ENCODE measurements at regions not wholly inside any gene's neighbourhood (a gene's known extent, or its start where the extent isn't known, plus 50 kb on each side); places are given as distances from the start of the nearest gene placed in this dataset.
A peak's percentile ranks its signal among the peaks of the same experiment; 100 is the strongest.
"Not testable (repeated sequence)": the region's sequence is repeated elsewhere in the genome, so short reads cannot be mapped to it uniquely, and the experiment has no call there.

DNA sequence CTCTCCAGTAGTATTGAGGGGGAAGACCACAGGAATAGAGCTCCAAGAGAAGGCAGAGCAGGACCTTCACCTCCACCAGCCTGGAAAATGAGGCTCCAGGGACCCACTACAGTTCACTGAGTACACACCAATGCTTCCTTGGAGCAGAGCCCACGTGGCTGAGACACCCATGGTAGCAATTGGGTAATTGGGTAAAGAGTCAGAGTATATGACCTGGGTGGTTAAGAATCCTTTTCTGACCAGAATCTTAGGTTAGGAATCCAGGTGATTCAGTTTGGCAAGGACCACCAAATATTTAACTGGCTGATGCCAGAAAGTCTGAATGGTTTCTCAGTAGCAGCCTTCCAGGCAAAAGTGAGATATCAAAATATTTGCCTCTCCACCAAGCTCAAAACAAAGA is 107.7 kb downstream of the MDH1 start:
- no peak for DNase-seq

DNA sequence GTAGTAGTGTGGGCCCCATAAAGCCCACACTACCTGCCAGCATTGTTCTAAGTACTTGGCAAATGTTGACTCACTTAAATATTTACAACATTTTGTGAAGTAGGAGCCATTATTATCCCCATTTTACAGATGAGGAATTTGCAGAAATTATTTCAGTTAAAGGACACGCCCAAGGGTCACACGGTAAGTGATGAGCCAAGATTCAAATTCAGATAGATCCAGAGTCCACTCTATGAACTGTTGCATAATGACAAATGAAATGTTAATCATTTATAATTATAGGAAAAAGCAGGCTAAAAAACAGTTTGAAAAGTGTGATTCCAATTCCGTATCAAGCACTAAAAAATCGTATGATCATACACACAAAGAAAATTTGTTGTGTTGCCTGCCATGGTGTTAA is 108.4 kb downstream of the MDH1 start:
- DNase-seq, result no peak

DNA sequence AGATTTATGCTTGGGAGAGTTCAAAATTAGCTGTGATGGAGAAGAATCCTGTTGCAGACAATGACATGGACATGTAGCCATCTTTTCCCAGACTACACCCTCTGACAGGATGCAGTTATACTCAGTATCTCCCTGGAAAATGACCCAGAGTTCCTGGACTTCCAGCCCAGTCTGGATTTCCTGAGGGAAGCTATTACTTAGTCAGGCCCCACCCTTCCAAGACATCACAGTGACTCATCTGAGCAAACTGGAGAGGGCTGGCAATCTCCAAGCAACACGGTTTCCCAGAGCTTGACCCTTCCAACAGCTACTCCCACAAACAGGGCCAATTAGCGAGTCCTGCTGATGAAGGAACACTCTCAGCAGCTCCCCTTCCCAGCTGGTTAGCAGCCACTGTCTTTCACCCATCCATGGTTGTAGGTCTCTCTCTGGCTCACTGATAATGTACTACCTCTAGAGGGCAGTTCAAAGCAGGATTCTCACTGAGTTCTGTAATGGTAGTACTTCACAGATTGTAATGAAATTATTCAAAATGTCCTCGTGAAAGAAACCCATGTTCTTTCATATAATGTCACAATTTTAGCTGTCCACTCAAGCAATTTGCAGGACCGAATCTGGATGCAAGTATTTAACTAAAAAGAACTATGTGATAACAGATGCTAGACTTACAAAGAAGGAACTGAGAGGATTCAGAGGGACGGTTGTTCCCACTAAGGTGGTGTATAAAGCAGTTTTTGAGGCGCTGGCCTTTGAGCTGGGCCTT is 110.2 kb downstream of the MDH1 start:
- peak; percentile 98 for DNase-seq

DNA sequence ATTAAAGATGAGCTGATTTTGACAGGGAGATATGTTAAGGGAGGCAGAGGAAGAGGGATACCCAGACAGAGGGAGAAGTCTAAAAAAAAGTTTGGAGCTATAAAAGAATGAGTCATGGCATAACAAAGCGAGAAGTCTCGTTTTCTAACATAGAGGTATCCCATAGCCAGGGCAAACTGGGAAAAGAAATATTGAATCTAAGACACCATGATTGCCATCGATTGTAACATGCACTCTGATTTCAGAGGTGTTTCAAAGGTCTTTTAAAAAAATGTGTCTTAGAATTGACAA is 110.7 kb downstream of the MDH1 start:
- DNase-seq, result no peak

DNA sequence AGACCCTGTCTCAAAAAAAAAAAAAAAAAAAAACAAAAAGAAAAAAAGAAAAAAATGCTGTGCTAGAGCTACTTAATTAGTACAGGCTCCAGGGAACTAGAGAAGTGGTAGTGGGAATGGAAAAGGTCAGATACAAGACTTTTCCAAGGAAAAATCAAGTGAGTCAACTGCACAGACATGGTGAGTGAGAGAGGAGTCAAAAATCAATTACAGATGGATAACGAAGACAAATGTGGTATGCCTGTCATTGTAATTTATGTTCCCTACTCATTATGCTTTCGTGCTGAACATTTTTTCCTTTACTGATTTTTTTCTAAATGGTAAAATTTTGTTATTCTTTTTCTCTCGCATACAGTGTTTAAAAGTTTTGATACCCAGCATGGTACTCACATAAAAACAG is 111.5 kb downstream of the MDH1 start:
- no peak for DNase-seq

DNA sequence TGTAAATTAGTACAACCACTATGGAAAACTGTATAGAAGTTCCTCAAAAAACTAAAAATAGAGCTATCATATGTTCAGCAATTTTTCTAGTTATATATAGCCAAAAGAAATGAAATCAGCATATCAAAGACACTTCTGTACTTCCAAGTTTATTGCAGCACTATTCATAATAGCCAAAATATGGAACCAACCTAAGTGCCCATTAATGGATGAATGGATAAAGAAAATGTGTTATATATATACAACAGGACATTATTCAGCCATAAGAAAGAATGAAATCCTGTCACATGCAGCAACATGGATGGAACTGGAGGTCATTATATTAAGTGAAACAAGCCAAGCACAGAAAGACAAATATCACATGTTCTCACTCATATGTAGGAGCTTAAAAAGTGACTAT is 112.6 kb downstream of the MDH1 start:
- DNase-seq, result no peak

DNA sequence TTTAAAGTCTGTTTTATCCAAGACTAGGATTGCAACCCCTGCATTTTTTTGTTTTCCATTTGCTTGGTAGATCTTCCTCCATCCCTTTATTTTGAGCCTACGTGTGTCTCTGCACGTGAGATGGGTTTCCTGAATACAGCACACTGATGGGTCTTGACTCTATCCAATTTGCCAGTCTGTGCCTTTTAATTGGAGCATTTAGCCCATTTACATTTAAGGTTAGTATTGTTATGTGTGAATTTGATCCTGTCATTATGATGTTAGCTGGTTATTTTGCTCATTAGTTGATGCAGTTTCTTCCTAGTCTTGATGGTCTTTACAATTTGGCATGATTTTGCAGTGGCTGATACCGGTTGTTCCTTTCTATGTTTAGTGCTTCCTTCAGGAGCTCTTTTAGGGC is 117.3 kb downstream of the MDH1 start:
- not testable (repeated sequence) for DNase-seq

DNA sequence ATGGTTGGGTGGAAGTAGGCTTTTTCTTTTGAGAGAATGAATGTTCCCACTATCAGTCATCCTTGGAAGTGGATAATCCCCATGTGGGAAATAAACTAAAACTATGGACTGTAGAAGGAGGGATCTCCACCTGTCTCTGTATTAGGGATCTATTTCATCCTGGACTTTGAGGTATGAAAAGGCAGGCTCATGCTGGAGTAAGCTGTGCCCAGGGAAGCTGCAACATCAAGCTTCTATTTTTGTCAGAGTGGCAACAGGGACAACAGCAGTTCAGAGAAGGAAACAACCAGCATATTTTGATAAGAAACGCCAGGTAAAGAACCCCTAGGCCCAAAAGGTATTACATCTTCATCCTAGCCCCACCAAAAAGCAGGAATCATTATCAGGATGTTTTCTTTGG is 122.0 kb downstream of the MDH1 start:
- no peak for DNase-seq

DNA sequence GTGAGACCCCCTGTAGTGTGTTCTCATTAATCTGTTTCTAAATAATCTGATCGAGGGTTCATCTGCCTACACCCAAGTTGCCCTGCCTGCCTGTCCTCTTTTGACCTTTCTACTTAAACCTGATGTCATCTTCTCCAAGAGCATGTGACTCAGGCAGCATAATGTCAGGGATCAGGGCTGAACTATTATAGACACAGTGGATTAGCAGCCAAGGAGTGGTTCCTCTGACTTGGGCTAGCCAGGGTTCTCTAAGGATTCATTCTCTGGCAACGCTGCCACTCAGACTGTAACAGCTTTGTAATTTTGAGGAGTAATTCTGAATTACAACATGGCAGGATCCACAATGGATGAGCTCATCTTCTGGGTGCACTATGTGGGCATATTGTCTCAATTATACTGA is 124.0 kb downstream of the MDH1 start:
- no peak for DNase-seq

DNA sequence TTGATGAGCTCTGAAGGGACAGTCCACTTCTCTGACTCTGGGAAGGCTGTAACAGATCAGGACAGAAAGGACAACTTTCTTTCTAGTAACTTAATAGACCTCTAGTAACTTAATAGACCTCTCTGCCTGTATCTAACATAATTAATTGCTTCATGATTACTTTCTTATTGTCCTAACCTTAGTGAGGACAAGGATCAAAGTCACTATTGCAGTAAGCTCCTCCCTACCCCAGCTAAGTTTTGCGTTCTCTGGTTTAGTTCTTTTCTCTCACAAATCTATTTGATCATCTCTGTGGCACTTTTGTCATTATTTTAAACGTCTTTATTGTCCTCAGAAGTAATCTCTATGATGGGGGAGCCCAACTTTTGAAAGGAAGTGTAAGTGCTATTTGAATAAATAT is 125.5 kb upstream of the UGP2 start:
- DNase-seq, result no peak

DNA sequence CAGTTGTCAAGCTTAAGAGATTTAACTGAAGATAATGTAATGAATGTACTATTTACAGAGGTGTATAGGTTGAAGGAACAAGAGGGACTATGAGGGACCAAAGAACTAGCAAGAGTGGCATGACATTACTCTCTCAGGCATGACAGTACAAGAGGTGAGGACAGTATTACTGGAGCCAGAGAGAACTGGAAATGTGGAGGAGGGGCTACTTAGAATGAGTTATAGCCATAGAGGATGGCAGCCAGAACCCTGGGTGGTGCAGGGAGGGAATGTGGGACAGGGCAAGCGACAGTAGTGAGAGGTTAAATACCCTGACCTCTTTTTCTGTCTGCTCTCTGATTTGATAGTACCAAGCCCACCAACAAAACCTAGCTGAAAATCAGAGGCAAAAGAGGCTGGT is 122.6 kb upstream of the UGP2 start:
- no peak for DNase-seq

DNA sequence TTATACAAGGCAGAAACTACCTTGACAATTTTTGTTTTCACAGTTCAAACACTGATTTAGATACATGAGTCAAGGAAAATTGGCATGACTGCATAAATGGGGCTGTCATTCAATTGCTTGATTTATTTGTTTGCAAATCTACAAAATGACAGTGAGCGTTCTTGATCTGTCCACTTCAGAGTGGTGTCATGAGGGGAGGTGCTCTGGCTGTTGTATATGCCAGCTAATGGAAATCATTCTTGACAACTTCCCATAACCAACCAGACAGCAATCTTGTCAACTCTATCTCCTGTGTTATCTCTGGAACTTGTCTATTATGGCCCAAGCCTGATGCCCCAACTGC is 120.6 kb upstream of the UGP2 start:
- DNase-seq, result no peak

DNA sequence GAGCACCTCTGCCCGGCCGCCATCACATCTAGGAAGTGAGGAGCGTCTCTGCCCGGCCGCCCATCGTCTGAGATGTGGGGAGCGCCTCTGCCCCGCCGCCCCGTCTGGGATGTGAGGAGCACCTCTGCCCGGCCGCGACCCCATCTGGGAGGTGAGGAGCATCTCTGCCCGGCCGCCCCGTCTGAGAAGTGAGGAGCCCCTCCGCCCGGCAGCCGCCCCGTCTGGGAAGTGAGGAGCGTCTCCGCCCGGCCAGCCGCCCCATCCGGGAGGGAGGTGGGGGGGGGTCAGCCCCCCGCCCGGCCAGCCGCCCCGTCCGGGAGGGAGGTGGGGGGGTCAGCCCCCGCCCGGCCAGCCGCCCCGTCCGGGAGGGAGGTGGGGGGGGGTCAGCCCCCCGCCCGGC is 119.4 kb upstream of the UGP2 start:
- not testable (repeated sequence) for DNase-seq

DNA sequence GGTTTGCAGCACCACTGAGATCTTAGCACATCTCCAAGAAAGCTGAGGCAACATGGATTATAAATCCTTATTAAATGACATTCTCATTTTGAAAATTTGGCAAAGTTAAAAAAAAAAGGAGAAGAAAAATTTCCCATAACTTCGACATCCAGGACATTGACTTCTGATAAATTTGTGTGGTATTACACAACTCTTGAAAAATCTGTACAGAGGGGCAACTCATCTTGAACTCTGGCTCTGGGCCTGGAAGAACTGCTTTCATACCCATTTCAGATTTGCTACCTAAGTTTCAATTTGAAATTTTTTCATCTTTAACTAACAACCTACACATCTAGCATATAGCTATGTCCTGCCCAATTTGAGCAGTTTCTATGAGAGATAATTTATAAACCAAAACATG is 118.0 kb upstream of the UGP2 start:
- DNase-seq, result no peak

DNA sequence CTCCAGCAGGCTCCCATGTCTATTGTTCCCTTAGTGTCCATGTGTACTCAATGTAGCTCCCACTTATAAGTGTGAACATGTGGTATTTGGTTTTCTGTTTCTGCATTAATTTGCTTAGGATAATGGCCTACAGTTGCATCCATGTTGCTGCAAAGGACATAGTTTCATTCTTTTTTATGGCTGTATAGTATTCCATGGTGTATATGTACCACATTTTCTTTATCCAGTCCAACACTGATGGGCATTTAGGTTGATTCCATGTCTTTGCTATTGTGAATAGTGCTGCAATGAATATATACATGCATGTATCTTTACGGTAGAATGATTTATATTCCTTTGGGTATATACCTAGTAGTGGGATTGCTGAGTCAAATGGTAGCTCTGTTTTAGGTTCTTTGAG is 116.5 kb upstream of the UGP2 start:
- not testable (repeated sequence) for DNase-seq

DNA sequence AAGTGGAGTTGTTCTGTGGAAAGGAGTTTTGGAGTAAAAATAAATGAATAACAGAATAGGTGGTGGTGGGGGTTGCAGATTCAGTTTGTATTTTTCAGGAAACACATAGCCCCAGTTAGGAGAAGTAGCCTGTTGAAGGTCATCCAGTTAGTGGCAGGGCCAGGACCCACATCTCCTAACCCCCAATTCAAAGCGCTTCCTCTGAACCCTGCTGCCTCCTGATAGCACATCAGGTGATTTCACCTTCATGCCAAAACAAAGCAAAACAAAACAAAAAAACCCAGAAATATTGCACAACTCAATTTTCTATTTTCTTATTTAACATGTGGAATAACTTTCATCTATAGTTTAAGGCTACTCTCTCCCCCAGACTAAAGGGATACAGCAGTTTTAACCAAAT is 112.3 kb upstream of the UGP2 start:
- DNase-seq, result no peak

DNA sequence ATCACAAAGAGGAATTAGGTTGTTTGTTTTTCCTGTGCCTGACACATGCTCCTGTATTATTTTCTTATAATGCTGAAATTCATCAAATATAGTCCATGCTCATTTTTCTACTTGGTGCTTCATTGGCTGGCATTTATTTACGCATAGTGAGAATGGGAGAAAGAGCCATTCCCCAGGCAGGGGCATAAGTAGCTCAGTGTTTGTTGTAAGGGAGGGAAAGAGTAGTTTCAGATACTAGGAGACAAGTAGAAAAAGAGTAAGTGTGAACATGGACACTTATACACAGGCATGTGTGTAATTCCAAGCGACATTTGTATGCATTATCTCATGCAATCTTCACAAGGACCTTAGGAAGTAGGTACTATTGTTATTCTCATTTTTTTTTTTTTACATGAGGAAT is 111.9 kb upstream of the UGP2 start:
- no peak for DNase-seq

DNA sequence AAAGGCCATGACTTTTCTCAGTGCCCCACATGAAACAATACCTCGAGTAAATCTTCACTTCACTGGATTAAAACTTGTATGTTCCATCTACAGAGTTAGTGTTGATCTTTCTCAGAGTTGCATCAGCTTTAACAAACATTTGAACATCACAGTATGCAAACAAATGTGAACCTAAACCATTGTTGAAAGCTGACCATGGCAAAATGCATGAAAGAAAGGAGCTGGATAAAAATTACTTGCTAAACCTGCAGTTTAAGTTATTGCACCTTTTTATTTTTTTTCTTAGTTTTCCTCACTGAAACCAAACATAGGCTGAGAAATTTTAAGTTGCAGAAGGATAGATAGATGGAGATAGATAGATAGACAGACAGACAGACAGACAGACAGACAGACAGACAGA is 107.2 kb upstream of the UGP2 start:
- DNase-seq, result no peak

DNA sequence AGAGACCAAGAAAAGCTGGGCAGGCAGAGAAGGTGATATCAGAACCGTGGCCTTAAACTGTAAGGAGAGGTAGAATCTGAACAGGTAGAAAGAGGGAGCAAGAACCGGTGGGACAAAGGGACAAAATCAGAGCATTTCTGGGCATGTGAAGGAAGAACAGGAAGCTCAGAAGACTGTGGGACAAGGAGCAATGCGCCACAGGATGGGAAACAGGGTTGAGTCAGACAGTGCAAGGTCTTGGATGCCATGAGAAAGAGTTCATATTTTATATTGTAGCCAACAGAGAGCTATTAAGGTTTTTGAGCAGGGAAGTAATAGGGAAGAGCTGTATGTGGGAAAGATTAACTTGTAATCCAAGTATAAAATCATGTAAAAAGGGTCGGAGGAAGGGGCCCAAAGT is 106.4 kb upstream of the UGP2 start:
- DNase-seq, result no peak

DNA sequence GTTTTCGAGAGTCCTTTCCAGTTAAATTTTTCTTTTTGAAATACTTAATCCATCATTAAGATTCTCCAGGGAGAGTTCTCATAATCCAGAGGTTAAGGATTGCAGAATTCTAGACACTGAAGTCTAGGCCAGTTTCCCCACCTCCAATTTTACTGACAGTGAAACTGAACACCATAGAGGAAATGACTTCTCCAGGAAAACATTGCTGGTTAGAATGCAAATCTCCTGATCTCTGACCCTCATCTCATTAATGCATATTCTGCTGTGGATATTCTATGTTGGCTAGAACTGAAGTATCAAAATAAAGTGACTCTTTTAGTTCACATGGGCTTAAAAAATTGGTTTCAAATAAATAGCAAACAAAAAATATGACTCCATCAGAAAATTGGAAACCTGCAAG is 105.8 kb upstream of the UGP2 start:
- DNase-seq, result no peak

DNA sequence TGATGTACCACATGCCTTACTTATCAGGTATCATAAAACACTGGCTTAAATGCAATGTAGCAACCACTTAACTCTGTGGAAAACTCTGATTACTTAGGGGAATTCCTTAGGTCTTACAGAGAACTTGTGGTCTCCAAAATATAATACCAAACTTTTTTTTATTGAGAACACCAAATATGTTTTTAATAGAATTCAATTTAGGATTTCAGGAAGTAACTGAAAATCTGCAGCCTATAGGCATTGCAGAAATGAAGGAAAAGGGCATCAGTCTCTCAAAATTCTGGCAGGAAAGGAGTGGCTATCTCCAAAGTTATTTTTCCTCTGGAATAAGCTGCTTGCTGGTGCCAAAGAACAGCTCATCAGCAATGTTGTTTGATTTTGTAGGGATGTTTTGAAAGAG is 105.3 kb upstream of the UGP2 start:
- no peak for DNase-seq

DNA sequence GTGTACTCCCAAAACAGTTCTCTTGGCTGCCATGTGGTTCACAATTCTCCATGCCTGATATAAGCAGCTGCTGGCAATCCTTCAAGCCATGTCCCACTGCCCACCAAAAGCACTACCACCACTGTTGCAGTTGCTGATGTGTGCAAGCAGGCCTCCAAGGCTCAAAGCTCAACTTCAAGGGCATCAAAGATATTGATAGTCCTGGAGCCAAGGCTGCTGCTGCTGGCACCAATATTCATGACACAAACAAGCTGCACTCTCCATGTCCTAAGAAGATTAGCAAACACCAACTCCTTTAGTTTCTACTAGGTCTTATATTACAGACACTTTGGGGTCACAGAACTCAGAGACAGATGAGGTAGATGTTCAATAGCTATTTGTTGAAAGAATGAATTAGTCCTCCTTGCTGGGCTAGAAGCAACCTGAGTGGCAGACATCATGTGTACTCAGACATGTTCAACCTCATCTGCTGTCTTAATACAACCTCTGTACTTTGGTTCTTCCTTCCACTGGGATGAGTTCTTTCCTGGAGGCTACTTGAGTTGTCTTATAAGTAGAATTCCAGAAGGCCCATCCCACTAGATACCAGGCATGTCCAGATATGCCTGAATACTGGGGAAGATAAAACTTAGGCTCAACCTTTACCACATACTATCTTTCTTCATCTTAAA is 104.5 kb upstream of the UGP2 start:
- DNase-seq, result no peak

DNA sequence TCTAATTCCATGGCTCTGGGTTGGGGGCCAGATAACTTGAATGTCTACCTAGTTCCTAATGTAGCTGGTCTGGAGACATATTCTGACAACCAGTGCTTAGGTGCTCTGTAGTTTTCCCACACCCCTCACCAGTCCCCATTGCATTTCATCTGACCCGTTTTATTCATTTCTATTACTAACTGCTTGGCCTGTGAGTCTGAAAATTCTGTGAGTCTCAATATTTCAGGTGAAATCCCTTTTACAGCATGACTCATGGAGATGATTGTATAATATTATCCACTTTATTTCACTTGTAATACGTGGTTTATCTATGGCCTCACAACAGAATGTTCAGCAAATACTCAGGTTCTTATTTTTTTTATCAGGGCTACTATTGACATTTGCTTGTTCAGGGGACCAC is 103.7 kb upstream of the UGP2 start:
- no peak for DNase-seq

DNA sequence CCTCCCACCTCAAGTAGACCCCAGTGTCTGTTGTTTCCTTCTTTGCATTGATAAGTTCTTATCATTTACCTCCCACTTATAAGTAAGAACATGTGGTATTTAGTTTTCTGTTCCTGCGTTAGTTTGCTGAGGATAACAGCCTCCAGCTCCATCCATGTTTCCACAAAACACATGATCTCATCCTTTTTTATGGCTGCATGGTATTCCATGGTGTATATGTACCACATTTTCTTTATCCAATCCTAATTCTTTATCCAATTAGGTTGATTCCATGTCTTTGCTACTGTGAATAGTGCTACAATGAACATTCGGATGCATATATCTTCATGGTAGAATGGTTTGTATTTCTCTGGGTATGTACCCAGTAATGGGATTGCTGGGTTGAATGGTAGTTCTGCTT is 102.5 kb upstream of the UGP2 start:
- not testable (repeated sequence) for DNase-seq

DNA sequence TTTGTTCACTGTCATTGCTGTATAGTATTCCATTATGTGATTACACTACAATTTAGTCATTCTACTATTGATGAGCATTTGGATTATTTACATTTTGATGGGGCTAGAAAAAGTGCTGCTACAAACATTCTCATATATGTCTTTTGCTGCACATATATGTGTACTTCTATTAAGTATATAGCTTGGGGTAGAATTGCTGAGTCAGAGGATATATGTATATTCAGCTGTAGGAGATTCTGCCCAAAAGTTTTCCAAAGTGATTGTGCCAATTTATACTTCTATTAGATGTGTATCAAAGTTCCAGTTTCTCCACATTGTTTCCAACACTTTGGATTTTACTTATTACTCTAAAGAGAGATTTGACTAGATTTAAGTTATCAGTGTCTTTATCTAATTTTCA is 101.7 kb upstream of the UGP2 start:
- DNase-seq, result no peak

All from islet precursor cell (in vitro differentiated cells).